GM10248 (cell line): ENCODE measurements at regions not wholly inside any gene's neighbourhood (a gene's known extent, or its start where the extent isn't known, plus 50 kb on each side); places are given as distances from the start of the nearest gene placed in this dataset.

Source experiments
- CTCF ChIA-PET: fragments of 300-600 bp; sonication (Branson Sonifier 250); formaldehyde crosslinking; extraction: SDS; loops from one replicate; lab custom pipeline; 2021; ENCODE audit warnings: antibody characterized with exemption; lab: Yijun Ruan, JAX
- POLR2A ChIA-PET: fragments of 350-650 bp; sonication (Branson Sonifier 250); formaldehyde crosslinking; extraction: SDS; loops from one replicate; lab custom pipeline; 2020; ENCODE audit warnings: antibody characterized with exemption; lab: Yijun Ruan, JAX
- DNase-seq: peaks from one replicate; pipeline ENCODE4 v3.0.0; 2012; ENCODE audit errors: extremely low spot score
- TF ChIP-seq, protein P1 (sequence below): IDR thresholded peaks from 2 replicates; pipeline ENCODE4 v1.5.1; 2012; ENCODE audit warnings: mild to moderate bottlenecking, low read depth; ENCODE audit errors: extremely low read depth, missing control alignments, control extremely low read depth

DNA sequence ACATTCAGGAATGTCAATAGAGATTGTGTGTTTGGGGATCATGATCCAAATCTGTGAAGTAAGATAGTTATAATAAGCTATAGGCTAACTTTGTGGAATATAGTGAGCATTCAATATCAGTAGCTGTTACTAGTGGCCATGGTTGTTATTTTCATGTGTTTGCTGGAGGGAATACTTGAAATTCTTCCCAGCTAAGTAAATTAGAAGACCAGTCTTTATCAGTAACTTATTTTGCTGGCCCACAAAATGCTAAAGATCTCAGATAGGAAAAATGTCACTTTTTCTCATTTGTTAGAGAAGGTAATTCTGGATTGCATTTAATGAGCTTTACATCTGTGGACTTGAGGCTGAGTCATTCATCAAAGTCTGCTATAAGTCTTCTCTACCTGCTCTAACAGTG, 156.1 kb upstream of the LRRC7 start:
- CTCF ChIA-PET: interaction anchor here (1.2 to 1.8 kb wide), 6 partner anchors 9 to 27 kb away, joined by 3 to 7 read pairs (median 4); no protein-coding TSS in a partner anchor
- POLR2A ChIA-PET: no interaction called here
- DNase-seq: no peak
- TF ChIP-seq, protein P1, sequence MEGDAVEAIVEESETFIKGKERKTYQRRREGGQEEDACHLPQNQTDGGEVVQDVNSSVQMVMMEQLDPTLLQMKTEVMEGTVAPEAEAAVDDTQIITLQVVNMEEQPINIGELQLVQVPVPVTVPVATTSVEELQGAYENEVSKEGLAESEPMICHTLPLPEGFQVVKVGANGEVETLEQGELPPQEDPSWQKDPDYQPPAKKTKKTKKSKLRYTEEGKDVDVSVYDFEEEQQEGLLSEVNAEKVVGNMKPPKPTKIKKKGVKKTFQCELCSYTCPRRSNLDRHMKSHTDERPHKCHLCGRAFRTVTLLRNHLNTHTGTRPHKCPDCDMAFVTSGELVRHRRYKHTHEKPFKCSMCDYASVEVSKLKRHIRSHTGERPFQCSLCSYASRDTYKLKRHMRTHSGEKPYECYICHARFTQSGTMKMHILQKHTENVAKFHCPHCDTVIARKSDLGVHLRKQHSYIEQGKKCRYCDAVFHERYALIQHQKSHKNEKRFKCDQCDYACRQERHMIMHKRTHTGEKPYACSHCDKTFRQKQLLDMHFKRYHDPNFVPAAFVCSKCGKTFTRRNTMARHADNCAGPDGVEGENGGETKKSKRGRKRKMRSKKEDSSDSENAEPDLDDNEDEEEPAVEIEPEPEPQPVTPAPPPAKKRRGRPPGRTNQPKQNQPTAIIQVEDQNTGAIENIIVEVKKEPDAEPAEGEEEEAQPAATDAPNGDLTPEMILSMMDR: no peak

DNA sequence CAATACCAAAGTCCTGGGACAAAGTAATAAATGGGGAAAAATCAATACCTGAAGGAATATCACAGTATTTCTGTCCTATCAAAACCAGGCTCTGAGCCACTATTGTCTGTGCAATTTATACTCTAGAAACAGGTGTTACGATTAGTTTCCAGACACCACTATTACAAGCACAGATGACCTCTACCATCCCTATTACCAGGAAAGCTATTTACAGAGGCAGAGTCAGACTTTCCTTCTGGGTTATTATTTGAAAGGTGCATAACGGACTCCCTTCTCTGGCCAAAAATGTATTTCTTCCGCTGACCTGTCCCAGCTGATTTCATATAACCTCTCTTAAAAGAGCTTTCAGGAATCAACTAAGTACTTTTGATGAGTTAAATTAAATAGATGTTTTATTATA, 154.6 kb upstream of the LRRC7 start:
- ChIA-PET POLR2A (no interaction called here), CTCF (no interaction called here)
- DNase-seq: no peak
- TF ChIP-seq, protein P1: no peak

DNA sequence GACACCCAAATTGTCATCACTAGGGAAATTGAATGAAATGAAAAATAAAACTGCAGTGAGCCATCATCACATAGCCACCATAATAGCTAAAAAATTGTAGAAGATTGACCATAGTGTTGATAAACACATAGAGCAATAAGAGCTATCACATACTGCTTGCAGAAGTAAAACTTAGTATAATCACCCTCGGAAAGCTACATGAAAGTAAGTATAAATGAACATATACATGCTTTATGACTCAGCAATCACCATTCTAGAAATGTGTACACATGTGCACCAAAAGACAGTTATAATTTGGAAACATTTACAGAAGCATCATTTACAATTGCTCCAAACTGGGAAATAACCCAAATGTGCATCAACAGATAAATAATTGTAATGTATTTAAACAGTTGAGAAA, 153.1 kb upstream of the LRRC7 start:
- TF ChIP-seq, protein P1: no peak
- POLR2A ChIA-PET: no interaction called here
- CTCF ChIA-PET: no interaction called here

DNA sequence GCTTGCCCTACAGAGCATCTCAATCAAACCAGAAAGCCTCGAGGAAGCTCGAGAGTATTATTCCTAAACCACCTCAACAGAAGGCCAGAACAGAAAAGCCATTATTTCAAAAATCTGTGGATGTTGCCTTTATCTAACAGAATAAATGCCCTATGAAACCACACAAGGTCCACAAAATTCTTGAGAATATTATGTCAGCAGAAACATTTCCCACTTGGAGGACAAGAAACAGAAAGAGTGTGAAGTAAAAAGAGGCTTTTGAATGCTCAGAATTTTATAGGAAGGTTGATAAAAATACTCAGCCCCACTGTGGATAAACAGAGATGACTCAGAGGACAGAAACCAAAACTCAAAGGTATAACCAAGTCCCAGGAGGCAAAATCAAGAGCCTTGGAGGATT, 146.4 kb upstream of the LRRC7 start:
- TF ChIP-seq, protein P1: no peak
- POLR2A ChIA-PET: no interaction called here
- CTCF ChIA-PET: no interaction called here
- no peak for DNase-seq

More for the DNA sequence above, 153.1 kb upstream of the LRRC7 start:
- no peak for DNase-seq

DNA sequence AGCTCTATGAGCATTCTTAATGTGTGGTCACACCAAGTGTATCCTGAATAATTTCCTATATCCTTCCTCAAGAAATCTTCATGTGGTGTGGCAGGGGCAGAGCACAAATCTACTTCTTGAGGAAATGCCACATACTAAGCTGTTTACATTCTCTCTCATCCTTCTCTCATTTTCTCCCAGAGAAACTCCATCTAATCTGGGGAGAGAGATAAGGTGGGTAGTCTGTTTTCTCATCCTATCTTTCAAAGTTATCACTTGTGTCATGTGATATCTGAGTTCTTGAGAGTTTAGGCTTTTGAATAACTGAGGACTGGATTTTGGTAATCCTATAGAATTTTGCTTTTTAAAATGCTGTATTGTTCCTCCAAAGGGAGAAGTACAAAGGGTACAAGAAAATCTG, 141.9 kb upstream of the LRRC7 start:
- CTCF ChIA-PET: no interaction called here
- no peak for DNase-seq
- TF ChIP-seq, protein P1: no peak
- POLR2A ChIA-PET: no interaction called here

DNA sequence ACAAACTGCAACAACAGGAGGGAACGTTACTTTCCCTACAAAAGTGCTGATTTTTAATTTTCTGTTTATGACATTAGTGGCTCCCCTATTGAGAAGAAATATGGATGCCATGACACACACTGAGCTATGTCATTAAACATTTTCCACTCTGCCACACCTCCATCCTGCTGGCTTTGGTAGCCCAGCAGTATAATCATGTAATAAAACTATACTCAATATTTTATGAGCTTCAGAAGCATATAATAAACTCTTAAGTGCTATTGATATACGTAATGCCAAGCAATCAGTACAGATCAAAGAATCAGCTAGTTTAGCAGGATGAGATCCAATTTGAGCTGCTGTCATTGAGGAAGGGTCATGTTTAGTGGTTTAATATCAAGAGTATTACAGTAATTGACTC, 141.3 kb upstream of the LRRC7 start:
- TF ChIP-seq, protein P1: no peak
- CTCF ChIA-PET: no interaction called here
- POLR2A ChIA-PET: no interaction called here
- no peak for DNase-seq

DNA sequence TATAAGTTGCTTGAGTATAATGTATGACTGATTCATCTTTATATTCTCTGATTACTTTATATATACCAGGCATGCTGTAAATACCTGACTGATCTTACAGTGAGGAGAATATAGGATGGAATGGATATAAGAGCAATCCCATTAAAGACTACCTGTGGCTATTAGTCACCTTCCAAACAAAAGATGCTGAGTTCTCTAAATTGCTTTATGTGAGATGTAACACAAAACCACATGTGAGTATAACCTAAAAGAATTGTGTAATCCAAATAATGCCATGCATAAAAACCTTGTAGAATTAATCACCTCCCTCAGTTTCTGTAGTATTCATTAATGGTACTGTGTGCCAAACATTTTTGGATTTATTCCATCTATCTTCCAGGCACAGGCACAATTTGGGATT, 134.6 kb upstream of the LRRC7 start:
- no peak for DNase-seq
- CTCF ChIA-PET: no interaction called here
- POLR2A ChIA-PET: no interaction called here
- TF ChIP-seq, protein P1: no peak
